ENCODE measurements at regions not wholly inside any gene's neighbourhood (a gene's known extent, or its start where the extent isn't known, plus 50 kb on each side); places are given as distances from the start of the nearest gene placed in this dataset.

- POLR2A ChIA-PET: no interaction called here
- Histone ChIP-seq H3K4me1 (ENCODE audit: control insufficient read depth in 1 of 2, insufficient read depth in 2 of 2, low read length in 2 of 2) (no peaks in the 10 kb centered on the region), H3K27me3 (ENCODE audit: insufficient read depth, low read length) (no peaks in the 10 kb centered on the region), H3K79me2 (ENCODE audit: insufficient read depth, low read length) (no peaks in the 10 kb centered on the region), H4K20me1 (ENCODE audit: insufficient read depth) (no peaks in the 10 kb centered on the region), H3K9me2 (ENCODE audit: insufficient read depth) (no peaks in the 10 kb centered on the region), H3K27ac (ENCODE audit: low read depth, low read length) (no peak overlapping the region), H3K4me2 (ENCODE audit: low read length) (no peak overlapping the region), H3K36me3 (ENCODE audit: control insufficient read depth in 1 of 2, insufficient read depth in 2 of 2, low read length in 2 of 2) (no peaks in the 10 kb centered on the region), H3K9me3 (ENCODE audit: control insufficient read depth in 1 of 2, insufficient read depth in 1 of 2, low read depth in 1 of 2, low read length in 2 of 2) (no peaks in the 10 kb centered on the region), H2AFZ (ENCODE audit: low read depth, low read length, poor library complexity, severe bottlenecking) (no peak overlapping the region), H3K4me3 (replicated peaks in 1 of 2; ENCODE audit: low read depth in 1 of 2, low read length in 2 of 2) (no peak overlapping the region), H3K9ac (ENCODE audit: low read length) (no peak overlapping the region)
- RAD21 ChIA-PET (ENCODE audit: low non-redundant PET in 1 of 2, low total read pairs in 2 of 2, uncharacterized antibody in 2 of 2, unreplicated experiment in 2 of 2): no interaction called here
- ATAC-seq (no peak), DNase-seq (ENCODE audit: low read depth, low spot score) (no peak)
- TF ChIP-seq TCF7L2 (IDR thresholded peaks at IDR 0.05; ENCODE audit: borderline replicate concordance, extremely low read depth, insufficient read depth, insufficient read length): no peak
- no peak for TF ChIP-seq FOSL1 (IDR thresholded peaks at IDR 0.05; ENCODE audit: low read depth)
- TF ChIP-seq POLR2A (IDR thresholded peaks at IDR 0.05; ENCODE audit: borderline replicate concordance, extremely low read depth, insufficient read depth, insufficient read length): no peak
- no peak for TF ChIP-seq ZBTB33 (IDR thresholded peaks at IDR 0.05; ENCODE audit: extremely low read depth, insufficient replicate concordance, low read length)
- TF ChIP-seq, protein P1, sequence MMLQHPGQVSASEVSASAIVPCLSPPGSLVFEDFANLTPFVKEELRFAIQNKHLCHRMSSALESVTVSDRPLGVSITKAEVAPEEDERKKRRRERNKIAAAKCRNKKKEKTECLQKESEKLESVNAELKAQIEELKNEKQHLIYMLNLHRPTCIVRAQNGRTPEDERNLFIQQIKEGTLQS (IDR thresholded peaks at IDR 0.05): no peak
- no peak for TF ChIP-seq CBX3 (IDR thresholded peaks at IDR 0.05; ENCODE audit: low read depth)
- no peak for TF ChIP-seq SRF (IDR thresholded peaks at IDR 0.05; ENCODE audit: low read depth)
- no peak for TF ChIP-seq ZFX (IDR thresholded peaks at IDR 0.05)
- no peak for TF ChIP-seq EZH2phosphoT487 (IDR thresholded peaks at IDR 0.05; ENCODE audit: borderline replicate concordance)
- no peak for TF ChIP-seq RAD21 (IDR thresholded peaks at IDR 0.05; ENCODE audit: low read depth)
- TF ChIP-seq, protein P2, sequence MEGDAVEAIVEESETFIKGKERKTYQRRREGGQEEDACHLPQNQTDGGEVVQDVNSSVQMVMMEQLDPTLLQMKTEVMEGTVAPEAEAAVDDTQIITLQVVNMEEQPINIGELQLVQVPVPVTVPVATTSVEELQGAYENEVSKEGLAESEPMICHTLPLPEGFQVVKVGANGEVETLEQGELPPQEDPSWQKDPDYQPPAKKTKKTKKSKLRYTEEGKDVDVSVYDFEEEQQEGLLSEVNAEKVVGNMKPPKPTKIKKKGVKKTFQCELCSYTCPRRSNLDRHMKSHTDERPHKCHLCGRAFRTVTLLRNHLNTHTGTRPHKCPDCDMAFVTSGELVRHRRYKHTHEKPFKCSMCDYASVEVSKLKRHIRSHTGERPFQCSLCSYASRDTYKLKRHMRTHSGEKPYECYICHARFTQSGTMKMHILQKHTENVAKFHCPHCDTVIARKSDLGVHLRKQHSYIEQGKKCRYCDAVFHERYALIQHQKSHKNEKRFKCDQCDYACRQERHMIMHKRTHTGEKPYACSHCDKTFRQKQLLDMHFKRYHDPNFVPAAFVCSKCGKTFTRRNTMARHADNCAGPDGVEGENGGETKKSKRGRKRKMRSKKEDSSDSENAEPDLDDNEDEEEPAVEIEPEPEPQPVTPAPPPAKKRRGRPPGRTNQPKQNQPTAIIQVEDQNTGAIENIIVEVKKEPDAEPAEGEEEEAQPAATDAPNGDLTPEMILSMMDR (IDR thresholded peaks at IDR 0.05 in 2 of 3, conservative IDR thresholded peaks at IDR 0.05 in 1 of 3; ENCODE audit: borderline replicate concordance in 1 of 3, insufficient read depth in 1 of 3, low read depth in 2 of 3, low read length in 2 of 3): no peak
- TF ChIP-seq SIN3A (IDR thresholded peaks at IDR 0.05; ENCODE audit: low read depth): no peak
- no peak for TF ChIP-seq MAX (IDR thresholded peaks at IDR 0.05)
- TF ChIP-seq, protein P3, sequence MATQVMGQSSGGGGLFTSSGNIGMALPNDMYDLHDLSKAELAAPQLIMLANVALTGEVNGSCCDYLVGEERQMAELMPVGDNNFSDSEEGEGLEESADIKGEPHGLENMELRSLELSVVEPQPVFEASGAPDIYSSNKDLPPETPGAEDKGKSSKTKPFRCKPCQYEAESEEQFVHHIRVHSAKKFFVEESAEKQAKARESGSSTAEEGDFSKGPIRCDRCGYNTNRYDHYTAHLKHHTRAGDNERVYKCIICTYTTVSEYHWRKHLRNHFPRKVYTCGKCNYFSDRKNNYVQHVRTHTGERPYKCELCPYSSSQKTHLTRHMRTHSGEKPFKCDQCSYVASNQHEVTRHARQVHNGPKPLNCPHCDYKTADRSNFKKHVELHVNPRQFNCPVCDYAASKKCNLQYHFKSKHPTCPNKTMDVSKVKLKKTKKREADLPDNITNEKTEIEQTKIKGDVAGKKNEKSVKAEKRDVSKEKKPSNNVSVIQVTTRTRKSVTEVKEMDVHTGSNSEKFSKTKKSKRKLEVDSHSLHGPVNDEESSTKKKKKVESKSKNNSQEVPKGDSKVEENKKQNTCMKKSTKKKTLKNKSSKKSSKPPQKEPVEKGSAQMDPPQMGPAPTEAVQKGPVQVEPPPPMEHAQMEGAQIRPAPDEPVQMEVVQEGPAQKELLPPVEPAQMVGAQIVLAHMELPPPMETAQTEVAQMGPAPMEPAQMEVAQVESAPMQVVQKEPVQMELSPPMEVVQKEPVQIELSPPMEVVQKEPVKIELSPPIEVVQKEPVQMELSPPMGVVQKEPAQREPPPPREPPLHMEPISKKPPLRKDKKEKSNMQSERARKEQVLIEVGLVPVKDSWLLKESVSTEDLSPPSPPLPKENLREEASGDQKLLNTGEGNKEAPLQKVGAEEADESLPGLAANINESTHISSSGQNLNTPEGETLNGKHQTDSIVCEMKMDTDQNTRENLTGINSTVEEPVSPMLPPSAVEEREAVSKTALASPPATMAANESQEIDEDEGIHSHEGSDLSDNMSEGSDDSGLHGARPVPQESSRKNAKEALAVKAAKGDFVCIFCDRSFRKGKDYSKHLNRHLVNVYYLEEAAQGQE (IDR thresholded peaks at IDR 0.05; ENCODE audit: low read depth): no peak
- no peak for TF ChIP-seq EZH2 (IDR thresholded peaks at IDR 0.05)
- CTCF ChIA-PET: no interaction called here
- intact Hi-C loops (cut with micrococcal nuclease): no loop called here
- no TSS peak for BruUV-seq (replicated peaks)
Observed at GRCh38 chr7:17489961-17490360, 191.5 kb downstream of the AHR start.
